ENCODE measurements at regions not wholly inside any gene's neighbourhood (a gene's known extent, or its start where the extent isn't known, plus 50 kb on each side); places are given as distances from the start of the nearest gene placed in this dataset.

DNA sequence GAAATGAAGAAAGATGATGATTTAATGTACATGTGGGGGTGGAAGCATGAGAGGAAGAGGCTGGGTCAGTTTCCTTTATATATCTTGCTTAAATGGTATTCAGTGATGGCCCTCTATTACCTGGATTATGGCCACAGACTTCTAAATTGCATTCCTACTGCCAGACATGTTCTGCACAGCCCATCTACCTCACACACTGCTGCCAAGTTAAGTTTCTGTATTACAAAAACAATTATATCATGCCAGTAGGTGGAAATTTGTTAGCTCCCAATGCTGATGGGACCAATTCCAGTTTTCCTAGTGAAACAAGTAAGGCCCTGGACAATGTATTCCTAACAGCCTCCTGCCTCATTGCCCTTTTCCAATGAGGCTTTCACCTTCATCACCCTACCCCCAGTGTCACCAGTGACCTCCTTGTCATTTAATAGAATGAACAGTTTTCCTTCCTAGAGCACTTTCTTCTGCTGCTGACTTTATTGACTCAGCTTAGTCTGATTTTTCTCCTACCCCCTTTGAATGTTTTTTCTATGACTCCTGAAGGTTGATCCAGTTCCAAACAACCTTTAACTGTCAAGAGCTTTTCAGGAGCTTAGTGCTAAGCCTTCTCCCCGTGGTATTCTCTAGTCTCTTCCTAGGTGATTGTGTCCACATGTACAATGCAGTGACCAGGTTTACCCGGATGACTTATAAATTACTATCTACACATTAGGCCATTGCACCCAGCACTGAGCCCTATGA is 316.6 kb upstream of the ANKRD30A start:
- no peaks in the 10 kb centered on the region for H3K36me3 ChIP-seq (ENCODE audit: control insufficient read depth, insufficient read depth, low read length)

DNA sequence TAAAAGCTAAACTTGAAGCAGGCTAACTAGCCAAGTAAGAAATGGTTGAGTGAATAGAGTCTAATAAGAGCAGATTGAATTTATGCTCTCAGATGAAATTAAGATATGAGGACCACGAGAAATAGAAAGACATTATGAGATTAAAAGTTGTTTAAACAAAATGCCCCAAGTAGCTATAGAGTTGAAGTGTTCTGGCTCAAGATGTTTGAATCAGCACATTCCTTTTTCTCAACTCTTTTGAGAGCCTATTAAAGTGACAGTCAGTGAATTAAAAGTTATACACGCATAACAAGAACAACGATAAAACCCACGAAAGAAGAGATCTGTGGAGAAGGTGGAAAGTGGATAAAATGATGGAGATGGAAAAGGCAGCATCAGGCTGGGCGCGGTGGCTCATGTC is 322.2 kb upstream of the ANKRD30A start:
- Histone ChIP-seq H3K9ac (ENCODE audit: insufficient read depth, low read length) (no peak overlapping the region), H3K79me2 (ENCODE audit: control insufficient read depth, insufficient read depth, low read length) (no peaks in the 10 kb centered on the region), H3K4me3 (replicated peaks in 1 of 4; ENCODE audit: control extremely low read depth in 1 of 4, insufficient read depth in 1 of 4, low read depth in 3 of 4, low read length in 4 of 4) (no peak overlapping the region), H2AFZ (ENCODE audit: low read length) (no peak overlapping the region), H3K9me3 (ENCODE audit: control insufficient read depth, insufficient read depth, low read depth, low read length) (no peaks in the 10 kb centered on the region), H3K27ac (ENCODE audit: insufficient read depth, low read length) (no peak overlapping the region), H4K20me1 (ENCODE audit: control insufficient read depth, extremely low read depth, insufficient read depth, low read length) (no peaks in the 10 kb centered on the region), H3K4me1 (ENCODE audit: control insufficient read depth, extremely low read depth, insufficient read depth, low read length) (no peaks in the 10 kb centered on the region), H3K27me3 (ENCODE audit: control insufficient read depth, insufficient read depth, low read length) (no peaks in the 10 kb centered on the region), H3K36me3 (ENCODE audit: control insufficient read depth, insufficient read depth, low read length) (no peaks in the 10 kb centered on the region), H3K4me2 (ENCODE audit: extremely low read depth, insufficient read depth, low read length) (no peak overlapping the region)
- TF ChIP-seq, protein P1, sequence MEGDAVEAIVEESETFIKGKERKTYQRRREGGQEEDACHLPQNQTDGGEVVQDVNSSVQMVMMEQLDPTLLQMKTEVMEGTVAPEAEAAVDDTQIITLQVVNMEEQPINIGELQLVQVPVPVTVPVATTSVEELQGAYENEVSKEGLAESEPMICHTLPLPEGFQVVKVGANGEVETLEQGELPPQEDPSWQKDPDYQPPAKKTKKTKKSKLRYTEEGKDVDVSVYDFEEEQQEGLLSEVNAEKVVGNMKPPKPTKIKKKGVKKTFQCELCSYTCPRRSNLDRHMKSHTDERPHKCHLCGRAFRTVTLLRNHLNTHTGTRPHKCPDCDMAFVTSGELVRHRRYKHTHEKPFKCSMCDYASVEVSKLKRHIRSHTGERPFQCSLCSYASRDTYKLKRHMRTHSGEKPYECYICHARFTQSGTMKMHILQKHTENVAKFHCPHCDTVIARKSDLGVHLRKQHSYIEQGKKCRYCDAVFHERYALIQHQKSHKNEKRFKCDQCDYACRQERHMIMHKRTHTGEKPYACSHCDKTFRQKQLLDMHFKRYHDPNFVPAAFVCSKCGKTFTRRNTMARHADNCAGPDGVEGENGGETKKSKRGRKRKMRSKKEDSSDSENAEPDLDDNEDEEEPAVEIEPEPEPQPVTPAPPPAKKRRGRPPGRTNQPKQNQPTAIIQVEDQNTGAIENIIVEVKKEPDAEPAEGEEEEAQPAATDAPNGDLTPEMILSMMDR (conservative IDR thresholded peaks at IDR 0.05 in 1 of 2, IDR thresholded peaks at IDR 0.05 in 1 of 2; ENCODE audit: low read depth in 1 of 2, low read length in 2 of 2) = no peak
- DNase-seq (ENCODE audit: low read depth in 2 of 2) = no peak

More for the DNA sequence above, 316.6 kb upstream of the ANKRD30A start:
- DNase-seq (ENCODE audit: low read depth in 2 of 2) = peak in 1 of 2 donors; percentile 0
- H3K27me3 ChIP-seq (ENCODE audit: control insufficient read depth, insufficient read depth, low read length) = no peaks in the 10 kb centered on the region
- no peak overlapping the region for H2AFZ ChIP-seq (ENCODE audit: low read length)
- H3K9me3 ChIP-seq (ENCODE audit: control insufficient read depth, insufficient read depth, low read depth, low read length) = no peaks in the 10 kb centered on the region
- H3K4me3 ChIP-seq (replicated peaks in 1 of 4; ENCODE audit: control extremely low read depth in 1 of 4, insufficient read depth in 1 of 4, low read depth in 3 of 4, low read length in 4 of 4) = no peak overlapping the region
- no peaks in the 10 kb centered on the region for H4K20me1 ChIP-seq (ENCODE audit: control insufficient read depth, extremely low read depth, insufficient read depth, low read length)
- H3K79me2 ChIP-seq (ENCODE audit: control insufficient read depth, insufficient read depth, low read length) = no peaks in the 10 kb centered on the region
- TF ChIP-seq, protein P1 (conservative IDR thresholded peaks at IDR 0.05 in 1 of 2, IDR thresholded peaks at IDR 0.05 in 1 of 2; ENCODE audit: low read depth in 1 of 2, low read length in 2 of 2) = no peak
- TF ChIP-seq EZH2 (IDR thresholded peaks at IDR 0.05; ENCODE audit: low read length, missing control alignments) = no peak
- no peak overlapping the region for H3K9ac ChIP-seq (ENCODE audit: insufficient read depth, low read length)
- H3K27ac ChIP-seq (ENCODE audit: insufficient read depth, low read length) = no peak overlapping the region
- no peaks in the 10 kb centered on the region for H3K4me1 ChIP-seq (ENCODE audit: control insufficient read depth, extremely low read depth, insufficient read depth, low read length)
- no peak overlapping the region for H3K4me2 ChIP-seq (ENCODE audit: extremely low read depth, insufficient read depth, low read length)

DNA sequence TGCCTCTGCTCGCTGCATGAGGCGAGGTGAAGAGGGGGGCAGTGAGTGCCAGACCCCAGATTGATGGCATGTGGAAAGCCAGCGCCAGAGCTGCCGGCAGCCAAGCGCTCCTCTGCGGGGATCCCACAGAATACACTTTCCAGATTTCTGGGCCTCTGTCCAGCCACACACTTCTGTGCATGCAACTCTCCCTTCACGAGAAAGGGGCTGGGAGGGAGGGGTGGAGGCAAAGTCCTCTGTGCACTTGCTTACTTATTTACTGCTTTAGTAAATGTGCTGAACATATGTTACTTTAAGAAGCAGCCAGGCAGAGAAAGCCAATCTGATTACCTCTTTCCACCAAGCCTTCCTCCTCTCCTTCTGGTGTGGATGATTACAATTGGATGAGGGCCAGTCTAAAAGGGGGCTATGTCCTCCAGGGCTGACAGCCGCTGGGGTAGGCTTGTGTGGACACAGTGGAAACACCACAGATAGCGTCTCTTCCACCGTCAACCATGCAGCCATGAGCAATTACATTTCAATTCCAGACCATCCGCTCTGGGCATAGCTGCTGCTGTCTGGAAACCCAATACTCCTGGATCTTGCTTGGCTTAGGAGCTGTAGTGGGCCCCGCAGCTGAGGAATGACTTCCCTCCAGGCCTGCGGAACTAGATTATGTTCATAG is 322.8 kb upstream of the ANKRD30A start:
- no peaks in the 10 kb centered on the region for H3K36me3 ChIP-seq (ENCODE audit: control insufficient read depth, insufficient read depth, low read length)
- TF ChIP-seq, protein P1 (conservative IDR thresholded peaks at IDR 0.05 in 1 of 2, IDR thresholded peaks at IDR 0.05 in 1 of 2; ENCODE audit: low read depth in 1 of 2, low read length in 2 of 2) = no peak
- TF ChIP-seq EZH2 (IDR thresholded peaks at IDR 0.05; ENCODE audit: low read length, missing control alignments) = no peak
- H3K4me2 ChIP-seq (ENCODE audit: extremely low read depth, insufficient read depth, low read length) = no peak overlapping the region
- no peaks in the 10 kb centered on the region for H3K27me3 ChIP-seq (ENCODE audit: control insufficient read depth, insufficient read depth, low read length)
- H3K79me2 ChIP-seq (ENCODE audit: control insufficient read depth, insufficient read depth, low read length) = no peaks in the 10 kb centered on the region
- no peaks in the 10 kb centered on the region for H3K9me3 ChIP-seq (ENCODE audit: control insufficient read depth, insufficient read depth, low read depth, low read length)
- no peak overlapping the region for H2AFZ ChIP-seq (ENCODE audit: low read length)
- H3K27ac ChIP-seq (ENCODE audit: insufficient read depth, low read length) = no peak overlapping the region
- no peak overlapping the region for H3K4me3 ChIP-seq (replicated peaks in 1 of 4; ENCODE audit: control extremely low read depth in 1 of 4, insufficient read depth in 1 of 4, low read depth in 3 of 4, low read length in 4 of 4)
- peak; percentile 9 to 47 for DNase-seq (ENCODE audit: low read depth in 2 of 2)
- H3K9ac ChIP-seq (ENCODE audit: insufficient read depth, low read length) = no peak overlapping the region
- H3K4me1 ChIP-seq (ENCODE audit: control insufficient read depth, extremely low read depth, insufficient read depth, low read length) = no peaks in the 10 kb centered on the region
- H4K20me1 ChIP-seq (ENCODE audit: control insufficient read depth, extremely low read depth, insufficient read depth, low read length) = no peaks in the 10 kb centered on the region

Data from fibroblast of lung (primary cell).